AG04450 (cell line): ENCODE measurements at regions not wholly inside any gene's neighbourhood (a gene's known extent, or its start where the extent isn't known, plus 50 kb on each side); places are given as distances from the start of the nearest gene placed in this dataset.

Experiments
- CTCF ChIA-PET: fragments of 300-600, 350-600 bp; formaldehyde crosslinking; extraction: SDS; loops from one replicate; lab custom pipeline; 2022; ENCODE audit warnings: antibody characterized with exemption, inconsistent platforms; lab: Charles Lee
- POLR2A ChIA-PET: fragments of 350-600 bp; formaldehyde crosslinking; extraction: SDS; loops from one replicate; lab custom pipeline; 2021; ENCODE audit warnings: antibody characterized with exemption, inconsistent platforms; lab: Yijun Ruan, JAX
- DNase-seq: peaks from one replicate; pipeline ENCODE4 v3.0.0-alpha.2; 2011; ENCODE audit warnings: low read depth, low spot score
- H3K27ac ChIP-seq: one replicate; pipeline ENCODE4 v1.5.1; 2012; ENCODE audit warnings: low read depth, low read length, control low read depth
- H3K27me3 ChIP-seq: one replicate; pipeline ENCODE4 v1.6.0; 2012; ENCODE audit warnings: low read length; ENCODE audit not compliant: control insufficient read depth, insufficient read depth
- H3K4me3 ChIP-seq: 2 replicates; pipeline ENCODE4 v1.5.1; 2011; ENCODE audit warnings: mild to moderate bottlenecking, low read depth, low read length, control low read depth
- H3K9me3 ChIP-seq: 2 replicates; pipeline ENCODE4 v1.5.1; 2012; ENCODE audit warnings: low read length; ENCODE audit not compliant: control insufficient read depth, insufficient read depth
- TF ChIP-seq, protein P1 (sequence below): IDR thresholded peaks from 2 replicates; pipeline ENCODE4 v1.5.1; 2011; ENCODE audit warnings: low read depth, low read length, control low read depth, inconsistent platforms

DNA sequence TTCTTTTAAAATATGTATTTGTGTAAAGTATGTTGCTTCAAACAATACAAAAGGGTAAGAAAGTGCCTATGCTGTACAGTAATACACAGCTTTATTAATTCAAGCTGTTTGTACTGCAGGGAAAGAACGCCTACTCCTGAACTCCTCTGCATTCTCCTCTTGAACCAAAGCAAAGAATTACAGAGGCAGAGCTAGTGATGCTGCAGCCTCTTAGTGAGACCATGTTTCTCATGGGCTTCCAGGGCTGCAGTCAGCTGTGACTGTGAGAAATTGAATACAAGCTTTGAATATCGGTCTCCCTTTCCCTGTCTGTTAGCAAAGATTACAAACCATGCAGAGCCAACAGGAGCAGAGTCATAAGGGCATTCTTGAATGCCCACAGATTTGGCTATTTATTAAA is 248.5 kb downstream of the SLITRK1 start:
- ChIA-PET POLR2A (no interaction called here), CTCF (no interaction called here)
- no peaks in the 10 kb centered on the region for H3K9me3 ChIP-seq
- no peak overlapping the region for H3K4me3 ChIP-seq
- TF ChIP-seq, protein P1, sequence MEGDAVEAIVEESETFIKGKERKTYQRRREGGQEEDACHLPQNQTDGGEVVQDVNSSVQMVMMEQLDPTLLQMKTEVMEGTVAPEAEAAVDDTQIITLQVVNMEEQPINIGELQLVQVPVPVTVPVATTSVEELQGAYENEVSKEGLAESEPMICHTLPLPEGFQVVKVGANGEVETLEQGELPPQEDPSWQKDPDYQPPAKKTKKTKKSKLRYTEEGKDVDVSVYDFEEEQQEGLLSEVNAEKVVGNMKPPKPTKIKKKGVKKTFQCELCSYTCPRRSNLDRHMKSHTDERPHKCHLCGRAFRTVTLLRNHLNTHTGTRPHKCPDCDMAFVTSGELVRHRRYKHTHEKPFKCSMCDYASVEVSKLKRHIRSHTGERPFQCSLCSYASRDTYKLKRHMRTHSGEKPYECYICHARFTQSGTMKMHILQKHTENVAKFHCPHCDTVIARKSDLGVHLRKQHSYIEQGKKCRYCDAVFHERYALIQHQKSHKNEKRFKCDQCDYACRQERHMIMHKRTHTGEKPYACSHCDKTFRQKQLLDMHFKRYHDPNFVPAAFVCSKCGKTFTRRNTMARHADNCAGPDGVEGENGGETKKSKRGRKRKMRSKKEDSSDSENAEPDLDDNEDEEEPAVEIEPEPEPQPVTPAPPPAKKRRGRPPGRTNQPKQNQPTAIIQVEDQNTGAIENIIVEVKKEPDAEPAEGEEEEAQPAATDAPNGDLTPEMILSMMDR, result no peak
- DNase-seq, result no peak
- no peaks in the 10 kb centered on the region for H3K27me3 ChIP-seq
- H3K27ac ChIP-seq, result no peak overlapping the region

DNA sequence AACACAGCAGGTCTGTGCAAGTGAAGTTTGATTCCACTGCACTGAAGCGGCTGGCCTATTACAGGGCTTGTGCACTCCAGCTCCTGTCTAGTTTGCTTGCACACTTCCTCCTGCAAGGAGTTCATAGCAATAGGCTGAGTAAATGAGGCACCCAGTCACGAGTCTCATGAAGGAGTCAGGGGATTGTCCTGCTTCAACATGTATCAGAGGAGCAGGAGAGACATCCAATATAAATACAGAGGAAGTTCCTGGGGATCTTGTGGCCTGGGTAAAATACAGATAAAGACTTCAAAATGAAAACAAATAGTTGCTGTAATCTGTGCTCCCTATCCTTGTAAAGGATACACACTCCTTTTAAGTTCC is 259.9 kb downstream of the SLITRK1 start:
- TF ChIP-seq, protein P1, result no peak
- Histone ChIP-seq H3K4me3 (no peak overlapping the region), H3K27me3 (no peaks in the 10 kb centered on the region), H3K9me3 (peaks cover 4% of the 10 kb centered on the region; the same call in 1 of the 2 replicates), H3K27ac (no peak overlapping the region)
- DNase-seq, result peak; percentile 4
- POLR2A ChIA-PET, result no interaction called here
- CTCF ChIA-PET, result no interaction called here

DNA sequence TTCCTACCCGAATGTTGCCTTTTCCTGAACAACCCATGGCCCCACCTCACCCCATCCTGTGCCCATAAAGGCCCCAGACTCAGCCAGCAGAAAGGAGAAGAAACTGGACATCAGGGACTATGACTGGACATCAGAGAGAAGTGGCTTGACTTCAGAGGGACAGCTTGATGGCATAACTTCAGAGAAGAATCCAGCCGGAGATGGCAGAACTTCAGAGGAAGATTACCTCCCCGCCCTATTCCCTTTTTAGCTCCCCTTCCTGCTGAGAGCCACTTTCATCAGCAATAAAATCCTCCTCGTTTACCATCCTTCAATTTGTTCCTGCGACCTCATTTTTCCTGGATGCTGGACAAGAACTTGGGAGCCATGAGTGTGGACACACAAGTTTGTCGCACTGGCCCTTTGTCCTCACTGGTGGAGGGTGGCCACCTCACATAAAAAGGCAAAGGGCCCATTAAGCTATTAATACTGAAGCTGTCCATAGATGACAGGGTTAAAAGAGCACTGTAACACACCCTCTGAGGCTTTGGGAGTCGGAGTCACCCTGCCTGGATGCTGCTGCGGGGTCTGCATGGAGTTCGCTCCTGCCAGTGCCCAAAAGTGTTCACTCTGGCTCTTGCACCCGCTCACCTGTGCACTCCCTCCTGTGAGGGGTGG is 260.4 kb downstream of the SLITRK1 start:
- DNase-seq, result no peak
- TF ChIP-seq, protein P1, result no peak
- ChIA-PET POLR2A (no interaction called here), CTCF (no interaction called here)
- Histone ChIP-seq H3K27ac (no peak overlapping the region), H3K9me3 (peaks cover 4% of the 10 kb centered on the region; the same call in 1 of the 2 replicates), H3K4me3 (no peak overlapping the region), H3K27me3 (no peaks in the 10 kb centered on the region)

DNA sequence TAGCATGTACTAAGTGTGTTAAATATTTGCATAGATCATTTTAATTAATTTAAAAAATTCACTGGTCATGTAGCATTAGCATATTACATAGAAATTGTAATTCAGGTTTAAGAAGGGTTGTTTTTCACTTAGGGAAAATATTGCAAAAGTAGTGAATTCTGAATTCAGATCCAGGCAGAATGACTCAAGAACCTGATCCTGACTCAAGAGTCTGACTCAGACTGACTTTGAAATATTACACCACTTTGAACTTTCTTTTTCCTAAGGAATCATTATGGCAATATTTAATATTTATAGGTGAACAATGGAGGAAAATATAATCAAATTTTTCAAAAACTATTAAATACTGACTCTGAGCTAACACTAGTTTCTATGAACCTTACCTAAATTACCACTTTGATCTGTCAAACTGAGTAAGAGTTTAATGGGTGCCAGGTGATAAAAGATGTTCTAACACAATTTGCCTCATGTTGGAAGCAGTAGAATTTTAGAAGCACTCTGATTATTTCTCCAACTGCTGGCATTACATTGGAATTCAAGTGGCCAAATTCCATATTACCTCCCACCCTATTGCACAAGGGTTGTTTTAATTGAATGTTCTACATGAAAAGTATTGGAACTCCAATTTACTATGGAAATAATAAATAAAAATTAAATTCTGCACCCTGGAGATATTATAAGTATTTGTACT is 261.6 kb downstream of the SLITRK1 start:
- no peak overlapping the region for H3K27ac ChIP-seq
- ChIA-PET CTCF (no interaction called here), POLR2A (no interaction called here)
- H3K9me3 ChIP-seq, result peaks cover 4% of the 10 kb centered on the region; the same call in 1 of the 2 replicates
- H3K4me3 ChIP-seq, result no peak overlapping the region
- TF ChIP-seq, protein P1, result no peak
- DNase-seq, result peak; percentile 1
- no peaks in the 10 kb centered on the region for H3K27me3 ChIP-seq

DNA sequence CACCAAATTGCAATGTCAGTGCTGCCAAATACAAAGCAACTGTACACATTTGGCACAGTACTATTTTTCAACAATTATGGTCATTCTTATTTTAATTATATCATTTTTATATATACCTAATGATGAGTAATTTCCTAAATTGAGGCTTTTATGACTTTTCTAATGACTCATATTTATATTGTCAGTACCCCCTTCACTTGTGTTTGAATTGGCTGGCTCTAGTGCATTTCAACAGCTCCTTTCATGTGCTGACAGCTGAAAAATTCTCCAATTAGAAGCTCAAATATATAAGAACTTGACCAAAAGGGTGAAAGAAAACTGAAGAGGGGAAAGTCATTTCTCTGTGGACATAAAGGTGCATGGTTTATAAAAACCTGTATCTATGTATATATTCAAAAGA is 263.3 kb downstream of the SLITRK1 start:
- ChIA-PET POLR2A (no interaction called here), CTCF (no interaction called here)
- Histone ChIP-seq H3K4me3 (no peak overlapping the region), H3K9me3 (peaks cover 4% of the 10 kb centered on the region; the same call in 1 of the 2 replicates), H3K27me3 (no peaks in the 10 kb centered on the region), H3K27ac (no peak overlapping the region)
- DNase-seq, result no peak
- TF ChIP-seq, protein P1, result no peak
